LNCaP clone FGC (cell line): ENCODE measurements at regions not wholly inside any gene's neighbourhood (a gene's known extent, or its start where the extent isn't known, plus 50 kb on each side); places are given as distances from the start of the nearest gene placed in this dataset.

Experiments
- DNase-seq: peaks from one replicate; pipeline ENCODE4 v3.0.0-alpha.2; 2011; ENCODE audit warnings: low read depth
- H3K4me3 ChIP-seq: 2 replicates; pipeline ENCODE4 v1.5.1; 2011; ENCODE audit warnings: mild to moderate bottlenecking, low read depth, low read length, control low read depth
- CTCF ChIP-seq: IDR thresholded peaks from 2 replicates; pipeline ENCODE4 v1.5.1; 2012; ENCODE audit warnings: mild to moderate bottlenecking; ENCODE audit not compliant: control insufficient read depth, insufficient read depth; ENCODE audit errors: extremely low read depth

DNA sequence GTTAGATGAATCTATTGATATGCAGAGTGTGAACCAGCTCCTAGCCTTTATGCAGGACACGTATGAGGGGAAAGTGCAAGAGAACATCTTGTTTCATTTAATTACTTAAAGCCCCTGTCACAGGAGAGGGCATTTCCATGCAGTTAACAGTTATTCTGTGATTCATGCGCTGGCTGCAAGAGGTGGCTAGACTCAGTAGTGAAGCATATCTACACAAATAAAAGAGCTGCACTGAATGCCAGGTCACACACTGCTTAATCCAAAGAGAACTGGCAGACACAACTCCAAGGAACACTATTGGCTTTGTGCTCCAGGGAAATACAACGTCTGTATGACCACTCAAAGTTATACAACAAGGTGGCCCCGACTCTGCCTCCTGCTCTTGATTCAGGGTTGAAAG lies 394.1 kb downstream of the C12orf75 start:
- no peak for DNase-seq
- H3K4me3 ChIP-seq, result no peak overlapping the region
- no peak for TF ChIP-seq CTCF

GRCh38 chr12:105725054-105725453 lies 394.6 kb downstream of the C12orf75 start:
- no peak overlapping the region for H3K4me3 ChIP-seq

DNA sequence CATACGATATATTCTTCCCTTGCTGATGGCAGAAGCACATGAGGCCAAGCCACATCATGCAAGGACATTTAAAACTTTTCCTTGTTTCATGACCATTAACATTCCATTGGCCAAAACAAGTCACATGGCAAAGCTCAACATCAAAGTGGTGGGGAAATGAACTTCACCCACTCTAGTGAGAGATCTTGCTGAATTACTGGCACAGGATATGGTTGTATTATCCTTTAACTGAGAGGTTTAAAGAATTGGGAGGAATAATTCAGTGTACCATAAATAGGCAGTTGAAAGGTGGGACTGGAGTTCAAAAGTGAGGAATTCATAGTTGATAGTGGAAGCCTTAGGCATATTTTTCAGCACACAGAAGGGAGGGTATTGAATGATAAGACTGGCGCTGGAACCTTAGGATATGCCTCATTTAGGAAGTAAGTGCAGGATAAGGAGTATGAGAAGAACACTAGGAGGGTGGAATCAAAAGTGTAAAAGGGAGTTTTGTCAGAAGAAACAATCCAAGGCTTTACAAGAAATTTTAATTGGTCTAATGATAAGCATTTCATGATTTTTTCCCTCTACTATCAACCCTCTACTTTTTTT lies 398.8 kb downstream of the C12orf75 start:
- DNase-seq, result no peak
- no peak overlapping the region for H3K4me3 ChIP-seq
- TF ChIP-seq CTCF, result no peak

More at GRCh38 chr12:105725054-105725453, 394.6 kb downstream of the C12orf75 start:
- no peak for TF ChIP-seq CTCF
- DNase-seq, result no peak

DNA sequence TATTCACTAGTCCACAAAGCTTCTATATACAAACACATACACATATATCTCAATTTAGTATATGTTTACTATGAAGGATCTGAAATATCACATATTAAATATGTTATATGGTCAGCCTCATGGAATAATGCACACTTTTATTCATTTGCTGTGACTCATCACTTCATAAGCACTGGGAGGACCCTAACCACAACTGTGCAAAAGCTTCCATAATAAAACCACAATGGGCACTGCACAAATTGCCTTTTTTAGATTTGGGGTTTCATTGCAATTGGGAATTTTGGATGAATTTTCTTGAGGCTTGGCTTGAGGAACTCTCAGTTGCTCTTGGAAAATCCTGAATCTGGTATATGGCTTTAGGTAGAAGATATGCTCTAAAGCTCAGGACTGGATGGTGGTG lies 399.4 kb downstream of the C12orf75 start:
- TF ChIP-seq CTCF, result no peak
- no peak overlapping the region for H3K4me3 ChIP-seq
- no peak for DNase-seq

DNA sequence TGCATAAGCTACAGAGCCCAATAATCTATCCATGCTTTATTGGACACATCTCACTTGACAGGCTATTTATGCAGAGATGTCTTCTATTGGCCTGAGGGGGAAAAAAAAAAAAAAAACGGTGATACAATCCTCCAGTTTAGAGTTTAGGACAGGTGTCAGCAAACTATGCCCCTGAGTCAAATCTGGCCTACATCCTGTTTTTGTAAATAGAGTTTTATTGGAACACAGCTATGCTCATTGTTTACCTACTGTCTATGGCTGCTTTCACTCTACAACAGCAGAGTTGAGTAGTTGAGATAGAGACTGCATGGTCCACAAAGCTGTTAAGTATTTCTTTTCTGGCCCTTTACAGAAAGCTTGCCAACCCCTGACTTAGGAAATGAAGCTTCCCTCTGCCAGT lies 403.1 kb downstream of the C12orf75 start:
- no peak overlapping the region for H3K4me3 ChIP-seq
- peak; percentile 30 for DNase-seq
- no peak for TF ChIP-seq CTCF

DNA sequence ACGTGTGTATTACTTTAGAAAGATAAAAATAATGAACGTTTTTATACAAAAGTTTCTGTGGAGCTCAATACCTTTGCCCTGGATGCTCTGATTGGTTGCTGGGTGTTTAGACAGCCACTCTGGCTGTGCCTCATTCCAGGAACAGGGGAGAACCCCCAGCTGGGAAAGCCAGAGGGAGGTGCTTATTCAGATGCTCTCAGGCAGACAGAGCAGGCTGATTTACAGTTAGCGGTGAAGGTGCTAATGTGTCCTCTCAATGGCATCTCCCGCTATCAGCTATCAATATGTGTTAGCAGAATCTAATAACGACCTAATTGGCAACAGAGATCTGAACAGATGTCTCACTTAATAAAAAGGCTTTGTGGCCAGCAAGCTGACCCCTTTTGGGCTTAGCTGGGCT lies 402.3 kb downstream of the NUAK1 start:
- no peak overlapping the region for H3K4me3 ChIP-seq
- no peak for DNase-seq

More for the DNA sequence above, 402.3 kb downstream of the NUAK1 start:
- TF ChIP-seq CTCF, result no peak
